GM23338 (cell line): ENCODE measurements at regions not wholly inside any gene's neighbourhood (a gene's known extent, or its start where the extent isn't known, plus 50 kb on each side); places are given as distances from the start of the nearest gene placed in this dataset.

Source experiments
- ATAC-seq: fragments of 200-7000 bp; cut with Tn5 transposase; 3 replicates; pipeline ENCODE4 v1.9.1; 2020
- DNase-seq: peaks from one replicate; pipeline ENCODE4 v3.0.0-alpha.2; 2015; ENCODE audit warnings: low spot score
- H2AFZ ChIP-seq: fragments of 200-600 bp; sonication (generic); 2 replicates; pipeline ENCODE4 v1.8.0; 2016; ENCODE audit warnings: antibody characterized with exemption, mild to moderate bottlenecking, moderate library complexity
- H3F3A ChIP-seq: fragments of 200-600 bp; sonication (generic); replicated peaks from 2 replicates; pipeline ENCODE4 v1.8.0; 2017; ENCODE audit warnings: antibody characterized with exemption, mixed run types, low read depth
- H3K27ac ChIP-seq: fragments of 200-600 bp; sonication (generic); 2 replicates; pipeline ENCODE4 v1.6.1; 2016; ENCODE audit warnings: low read depth
- H3K27me3 ChIP-seq: fragments of 200-600 bp; sonication (generic); 2 replicates; pipeline ENCODE4 v1.8.0; 2016; ENCODE audit warnings: mild to moderate bottlenecking, mixed run types, moderate library complexity; ENCODE audit not compliant: insufficient read depth
- H3K36me3 ChIP-seq: fragments of 200-600 bp; sonication (generic); 2 replicates; pipeline ENCODE4 v1.8.0; 2016; ENCODE audit warnings: mild to moderate bottlenecking; ENCODE audit not compliant: insufficient read depth
- H3K4me1 ChIP-seq: fragments of 200-600 bp; sonication (generic); 2 replicates; pipeline ENCODE4 v1.8.0; 2016; ENCODE audit warnings: mild to moderate bottlenecking, moderate library complexity; ENCODE audit not compliant: insufficient read depth
- H3K4me2 ChIP-seq: fragments of 200-600 bp; sonication (generic); 2 replicates; pipeline ENCODE4 v1.7.1; 2017; ENCODE audit warnings: mixed run types
- H3K4me3 ChIP-seq: fragments of 200-600 bp; sonication (generic); 2 replicates; pipeline ENCODE4 v1.6.1; 2016; ENCODE audit warnings: mixed run types
- H3K79me2 ChIP-seq: fragments of 200-600 bp; sonication (generic); replicated peaks from 2 replicates; pipeline ENCODE4 v1.8.0; 2017; ENCODE audit warnings: mild to moderate bottlenecking; ENCODE audit not compliant: insufficient read depth
- H3K9me2 ChIP-seq: fragments of 200-600 bp; sonication (generic); 2 replicates; pipeline ENCODE4 v1.8.0; 2017; ENCODE audit not compliant: insufficient read depth
- H4K20me1 ChIP-seq: fragments of 200-600 bp; sonication (generic); replicated peaks from 2 replicates; pipeline ENCODE4 v1.8.0; 2017; ENCODE audit warnings: mild to moderate bottlenecking; ENCODE audit not compliant: insufficient read depth
- H3K27ac Mint-ChIP-seq: 2 replicates; pipeline ENCODE4 v1.8.0; 2020; ENCODE audit warnings: inconsistent platforms, mild to moderate bottlenecking, moderate library complexity, mixed read lengths
- H3K27me3 Mint-ChIP-seq: 3 replicates; pipeline ENCODE4 v1.8.0; 2022; ENCODE audit warnings: low read depth, mild to moderate bottlenecking, moderate library complexity, mixed read lengths, inconsistent platforms; ENCODE audit not compliant: insufficient read depth, poor library complexity
- H3K36me3 Mint-ChIP-seq: 3 replicates; pipeline ENCODE4 v1.8.0; 2021; ENCODE audit warnings: low read depth, mild to moderate bottlenecking, inconsistent platforms, moderate library complexity, mixed read lengths
- H3K4me1 Mint-ChIP-seq: 3 replicates; pipeline ENCODE4 v1.8.0; 2020; ENCODE audit warnings: mild to moderate bottlenecking, inconsistent platforms, mixed read lengths
- H3K4me3 Mint-ChIP-seq: 3 replicates; pipeline ENCODE4 v1.8.0; 2021; ENCODE audit warnings: moderate library complexity, mild to moderate bottlenecking, inconsistent platforms, mixed read lengths
- H3K9me3 Mint-ChIP-seq: 3 replicates; pipeline ENCODE4 v1.8.0; 2020; ENCODE audit warnings: moderate library complexity, mild to moderate bottlenecking, inconsistent platforms, mixed read lengths
- CREB1 ChIP-seq: fragments of 250-450 bp; sonication (Bioruptor Pico); IDR thresholded peaks from 2 replicates; pipeline ENCODE4 v1.5.0; 2020; ENCODE audit warnings: low read depth, mild to moderate bottlenecking, moderate library complexity
- CTCF ChIP-seq, 2 experiments: fragments of 200-600 bp in 1 of 2; sonication (generic) in 1 of 2; conservative IDR thresholded peaks; 2 replicates each; pipeline versions ENCODE4 v1.5.1 to v1.6.1; 2016 to 2017; ENCODE audit warnings: antibody characterized with exemption in 2 of 2, low read depth in 2 of 2, mild to moderate bottlenecking in 2 of 2, moderate library complexity in 1 of 2
- EZH2 ChIP-seq: fragments of 200-600 bp; sonication (generic); IDR thresholded peaks from one replicate; pipeline ENCODE4 v1.8.0; 2017; ENCODE audit warnings: antibody characterized with exemption, mild to moderate bottlenecking, low read depth; ENCODE audit not compliant: unreplicated experiment
- EZH2phosphoT487 ChIP-seq: fragments of 200-600 bp; sonication (generic); IDR thresholded peaks from one replicate; pipeline ENCODE4 v1.8.1; 2018; ENCODE audit warnings: antibody characterized with exemption; ENCODE audit not compliant: unreplicated experiment
- JUNB ChIP-seq: IDR thresholded peaks from one replicate; pipeline ENCODE4 v1.6.1; 2016; ENCODE audit warnings: antibody characterized with exemption; ENCODE audit not compliant: unreplicated experiment
- NANOG ChIP-seq: IDR thresholded peaks from 2 replicates; pipeline ENCODE4 v1.6.1; 2016; ENCODE audit warnings: antibody characterized with exemption, borderline replicate concordance
- POLR2AphosphoS5 ChIP-seq: IDR thresholded peaks from 2 replicates; pipeline ENCODE4 v1.6.1; 2016; ENCODE audit warnings: antibody characterized with exemption, low read depth
- REST ChIP-seq: IDR thresholded peaks from one replicate; pipeline ENCODE4 v1.6.1; 2018; ENCODE audit warnings: antibody characterized with exemption; ENCODE audit not compliant: unreplicated experiment
- STAT1 ChIP-seq: IDR thresholded peaks from one replicate; pipeline ENCODE4 v1.6.1; 2016; ENCODE audit warnings: antibody characterized with exemption; ENCODE audit not compliant: unreplicated experiment
- ZNF114 ChIP-seq: fragments of 250-450 bp; sonication (Bioruptor Pico); IDR thresholded peaks from 2 replicates; pipeline ENCODE4 v1.5.0; 2020; ENCODE audit warnings: mild to moderate bottlenecking, moderate library complexity
- ZNF331 ChIP-seq: fragments of 250-450 bp; sonication (Bioruptor Pico); IDR thresholded peaks from 2 replicates; pipeline ENCODE4 v1.5.0; 2020; ENCODE audit warnings: low read depth, mild to moderate bottlenecking, moderate library complexity
- TF ChIP-seq, protein P1 (sequence below): fragments of 250-450 bp; sonication (Bioruptor Pico); IDR thresholded peaks from 2 replicates; pipeline ENCODE4 v1.5.0; 2020; ENCODE audit warnings: mild to moderate bottlenecking, moderate library complexity
- TF ChIP-seq, protein P2 (sequence below): IDR thresholded peaks from 2 replicates; pipeline ENCODE4 v1.6.1; 2016; ENCODE audit warnings: antibody characterized with exemption

- H3K27ac ChIP-seq = no peak overlapping the region
- no peak overlapping the region for H3K4me3 ChIP-seq
- H3K4me3 Mint-ChIP-seq = no peak overlapping the region
- no peaks in the 10 kb centered on the region for H3F3A ChIP-seq
- no peaks in the 10 kb centered on the region for H3K9me2 ChIP-seq
- H2AFZ ChIP-seq = no peak overlapping the region
- TF ChIP-seq REST = no peak
- TF ChIP-seq, protein P1, sequence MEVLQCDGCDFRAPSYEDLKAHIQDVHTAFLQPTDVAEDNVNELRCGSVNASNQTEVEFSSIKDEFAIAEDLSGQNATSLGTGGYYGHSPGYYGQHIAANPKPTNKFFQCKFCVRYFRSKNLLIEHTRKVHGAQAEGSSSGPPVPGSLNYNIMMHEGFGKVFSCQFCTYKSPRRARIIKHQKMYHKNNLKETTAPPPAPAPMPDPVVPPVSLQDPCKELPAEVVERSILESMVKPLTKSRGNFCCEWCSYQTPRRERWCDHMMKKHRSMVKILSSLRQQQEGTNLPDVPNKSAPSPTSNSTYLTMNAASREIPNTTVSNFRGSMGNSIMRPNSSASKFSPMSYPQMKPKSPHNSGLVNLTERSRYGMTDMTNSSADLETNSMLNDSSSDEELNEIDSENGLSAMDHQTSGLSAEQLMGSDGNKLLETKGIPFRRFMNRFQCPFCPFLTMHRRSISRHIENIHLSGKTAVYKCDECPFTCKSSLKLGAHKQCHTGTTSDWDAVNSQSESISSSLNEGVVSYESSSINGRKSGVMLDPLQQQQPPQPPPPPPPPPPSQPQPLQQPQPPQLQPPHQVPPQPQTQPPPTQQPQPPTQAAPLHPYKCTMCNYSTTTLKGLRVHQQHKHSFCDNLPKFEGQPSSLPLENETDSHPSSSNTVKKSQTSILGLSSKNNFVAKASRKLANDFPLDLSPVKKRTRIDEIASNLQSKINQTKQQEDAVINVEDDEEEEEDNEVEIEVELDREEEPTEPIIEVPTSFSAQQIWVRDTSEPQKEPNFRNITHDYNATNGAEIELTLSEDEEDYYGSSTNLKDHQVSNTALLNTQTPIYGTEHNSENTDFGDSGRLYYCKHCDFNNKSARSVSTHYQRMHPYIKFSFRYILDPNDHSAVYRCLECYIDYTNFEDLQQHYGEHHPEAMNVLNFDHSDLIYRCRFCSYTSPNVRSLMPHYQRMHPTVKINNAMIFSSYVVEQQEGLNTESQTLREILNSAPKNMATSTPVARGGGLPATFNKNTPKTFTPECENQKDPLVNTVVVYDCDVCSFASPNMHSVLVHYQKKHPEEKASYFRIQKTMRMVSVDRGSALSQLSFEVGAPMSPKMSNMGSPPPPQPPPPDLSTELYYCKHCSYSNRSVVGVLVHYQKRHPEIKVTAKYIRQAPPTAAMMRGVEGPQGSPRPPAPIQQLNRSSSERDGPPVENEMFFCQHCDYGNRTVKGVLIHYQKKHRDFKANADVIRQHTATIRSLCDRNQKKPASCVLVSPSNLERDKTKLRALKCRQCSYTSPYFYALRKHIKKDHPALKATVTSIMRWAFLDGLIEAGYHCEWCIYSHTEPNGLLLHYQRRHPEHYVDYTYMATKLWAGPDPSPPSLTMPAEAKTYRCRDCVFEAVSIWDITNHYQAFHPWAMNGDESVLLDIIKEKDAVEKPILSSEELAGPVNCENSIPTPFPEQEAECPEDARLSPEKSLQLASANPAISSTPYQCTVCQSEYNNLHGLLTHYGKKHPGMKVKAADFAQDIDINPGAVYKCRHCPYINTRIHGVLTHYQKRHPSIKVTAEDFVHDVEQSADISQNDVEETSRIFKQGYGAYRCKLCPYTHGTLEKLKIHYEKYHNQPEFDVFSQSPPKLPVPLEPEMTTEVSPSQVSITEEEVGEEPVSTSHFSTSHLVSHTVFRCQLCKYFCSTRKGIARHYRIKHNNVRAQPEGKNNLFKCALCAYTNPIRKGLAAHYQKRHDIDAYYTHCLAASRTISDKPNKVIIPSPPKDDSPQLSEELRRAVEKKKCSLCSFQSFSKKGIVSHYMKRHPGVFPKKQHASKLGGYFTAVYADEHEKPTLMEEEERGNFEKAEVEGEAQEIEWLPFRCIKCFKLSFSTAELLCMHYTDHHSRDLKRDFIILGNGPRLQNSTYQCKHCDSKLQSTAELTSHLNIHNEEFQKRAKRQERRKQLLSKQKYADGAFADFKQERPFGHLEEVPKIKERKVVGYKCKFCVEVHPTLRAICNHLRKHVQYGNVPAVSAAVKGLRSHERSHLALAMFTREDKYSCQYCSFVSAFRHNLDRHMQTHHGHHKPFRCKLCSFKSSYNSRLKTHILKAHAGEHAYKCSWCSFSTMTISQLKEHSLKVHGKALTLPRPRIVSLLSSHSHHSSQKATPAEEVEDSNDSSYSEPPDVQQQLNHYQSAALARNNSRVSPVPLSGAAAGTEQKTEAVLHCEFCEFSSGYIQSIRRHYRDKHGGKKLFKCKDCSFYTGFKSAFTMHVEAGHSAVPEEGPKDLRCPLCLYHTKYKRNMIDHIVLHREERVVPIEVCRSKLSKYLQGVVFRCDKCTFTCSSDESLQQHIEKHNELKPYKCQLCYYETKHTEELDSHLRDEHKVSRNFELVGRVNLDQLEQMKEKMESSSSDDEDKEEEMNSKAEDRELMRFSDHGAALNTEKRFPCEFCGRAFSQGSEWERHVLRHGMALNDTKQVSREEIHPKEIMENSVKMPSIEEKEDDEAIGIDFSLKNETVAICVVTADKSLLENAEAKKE (CRISPR knock-in tag) = no peak
- TF ChIP-seq CTCF (conservative IDR thresholded peaks at IDR 0.05; ENCODE audit: low read depth in 2 of 2) = no peak
- no peak for TF ChIP-seq EZH2
- TF ChIP-seq ZNF331 (CRISPR knock-in tag) = no peak
- TF ChIP-seq CREB1 = no peak
- no peak for TF ChIP-seq POLR2AphosphoS5
- no peak for TF ChIP-seq NANOG
- TF ChIP-seq, protein P2, sequence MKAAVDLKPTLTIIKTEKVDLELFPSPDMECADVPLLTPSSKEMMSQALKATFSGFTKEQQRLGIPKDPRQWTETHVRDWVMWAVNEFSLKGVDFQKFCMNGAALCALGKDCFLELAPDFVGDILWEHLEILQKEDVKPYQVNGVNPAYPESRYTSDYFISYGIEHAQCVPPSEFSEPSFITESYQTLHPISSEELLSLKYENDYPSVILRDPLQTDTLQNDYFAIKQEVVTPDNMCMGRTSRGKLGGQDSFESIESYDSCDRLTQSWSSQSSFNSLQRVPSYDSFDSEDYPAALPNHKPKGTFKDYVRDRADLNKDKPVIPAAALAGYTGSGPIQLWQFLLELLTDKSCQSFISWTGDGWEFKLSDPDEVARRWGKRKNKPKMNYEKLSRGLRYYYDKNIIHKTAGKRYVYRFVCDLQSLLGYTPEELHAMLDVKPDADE = no peak
- TF ChIP-seq EZH2phosphoT487 = no peak
- TF ChIP-seq STAT1 = no peak
- no peak for TF ChIP-seq JUNB
- no peak for TF ChIP-seq ZNF114 (CRISPR knock-in tag)
- H3K27ac Mint-ChIP-seq = no peak overlapping the region
- H3K4me1 ChIP-seq = no peaks in the 10 kb centered on the region
- H3K36me3 Mint-ChIP-seq = no peaks in the 10 kb centered on the region
- no peaks in the 10 kb centered on the region for H3K79me2 ChIP-seq
- no peaks in the 10 kb centered on the region for H3K36me3 ChIP-seq
- ATAC-seq (no peak), DNase-seq (no peak)
- H3K4me1 Mint-ChIP-seq = no peaks in the 10 kb centered on the region
- no peaks in the 10 kb centered on the region for H3K9me3 Mint-ChIP-seq
- no peak overlapping the region for H3K4me2 ChIP-seq
- H4K20me1 ChIP-seq = no peaks in the 10 kb centered on the region
- no peaks in the 10 kb centered on the region for H3K27me3 Mint-ChIP-seq
- H3K27me3 ChIP-seq = no peaks in the 10 kb centered on the region
These were observed 67.5 kb downstream of the DNAJB9 start for GRCh38 chr7:108637049-108637621.
